ENCODE measurements at regions not wholly inside any gene's neighbourhood (a gene's known extent, or its start where the extent isn't known, plus 50 kb on each side); places are given as distances from the start of the nearest gene placed in this dataset.

DNA sequence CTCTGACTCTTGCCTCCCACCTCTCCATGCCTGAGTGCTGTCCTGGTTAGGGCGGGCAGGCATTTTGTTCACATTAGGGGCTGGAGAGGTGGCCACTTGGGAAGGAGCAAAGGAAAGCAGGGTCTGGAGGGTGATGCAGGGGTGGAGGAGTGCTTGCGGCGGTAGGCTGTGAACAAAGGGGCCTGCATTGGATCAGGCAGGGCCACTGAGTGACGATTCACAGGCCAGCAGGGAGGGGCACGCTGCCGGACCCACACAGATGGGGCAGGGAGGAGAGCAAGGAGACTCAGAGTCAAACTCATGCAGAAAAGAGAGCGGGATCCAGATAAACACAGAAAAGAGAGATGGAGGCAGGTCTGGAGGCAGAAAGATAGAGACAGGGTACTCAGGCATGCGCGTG lies 58.4 kb upstream of the TBX3 start:
- DNase-seq (ENCODE audit: low spot score): no peak

DNA sequence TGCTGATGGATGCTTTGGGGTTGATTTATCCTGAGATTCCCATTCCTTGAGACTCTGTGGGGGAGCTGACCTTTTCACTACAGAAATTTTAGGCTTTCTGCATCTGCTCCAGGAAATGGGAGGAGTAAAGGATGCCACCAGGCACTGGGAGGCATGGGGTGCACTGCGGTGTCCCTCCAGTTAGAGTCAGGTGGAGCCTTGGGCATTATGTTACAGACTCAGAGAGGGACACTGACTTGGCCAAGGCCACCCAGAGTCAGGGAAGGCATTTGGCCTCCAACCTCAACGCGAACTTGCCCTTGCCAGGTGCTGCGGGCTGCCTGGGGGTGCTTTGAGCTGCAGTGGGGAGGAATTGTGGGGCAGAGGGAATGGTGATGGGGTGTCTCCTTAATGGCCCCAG lies 58.0 kb upstream of the TBX3 start:
- DNase-seq (ENCODE audit: low spot score): no peak

DNA sequence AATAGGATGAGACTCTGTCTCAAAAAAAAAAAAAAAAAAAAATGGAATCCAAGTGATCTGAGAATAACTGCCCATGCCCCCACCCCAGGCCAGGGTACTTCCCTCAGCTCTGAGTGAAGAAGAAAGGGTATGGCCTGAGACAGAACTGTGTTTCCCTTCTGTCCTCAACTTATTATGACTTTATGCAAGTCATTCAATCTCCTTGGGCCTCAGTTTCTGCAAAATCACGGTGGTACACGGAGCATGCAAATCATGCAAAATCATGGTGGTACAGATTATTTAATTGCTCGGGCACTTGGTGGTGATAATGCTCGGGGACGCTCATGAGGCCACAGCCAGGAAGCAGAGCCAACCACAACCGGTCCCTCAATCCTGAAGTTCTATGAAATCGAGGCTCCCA lies 56.5 kb upstream of the TBX3 start:
- no peak for DNase-seq (ENCODE audit: low spot score)

DNA sequence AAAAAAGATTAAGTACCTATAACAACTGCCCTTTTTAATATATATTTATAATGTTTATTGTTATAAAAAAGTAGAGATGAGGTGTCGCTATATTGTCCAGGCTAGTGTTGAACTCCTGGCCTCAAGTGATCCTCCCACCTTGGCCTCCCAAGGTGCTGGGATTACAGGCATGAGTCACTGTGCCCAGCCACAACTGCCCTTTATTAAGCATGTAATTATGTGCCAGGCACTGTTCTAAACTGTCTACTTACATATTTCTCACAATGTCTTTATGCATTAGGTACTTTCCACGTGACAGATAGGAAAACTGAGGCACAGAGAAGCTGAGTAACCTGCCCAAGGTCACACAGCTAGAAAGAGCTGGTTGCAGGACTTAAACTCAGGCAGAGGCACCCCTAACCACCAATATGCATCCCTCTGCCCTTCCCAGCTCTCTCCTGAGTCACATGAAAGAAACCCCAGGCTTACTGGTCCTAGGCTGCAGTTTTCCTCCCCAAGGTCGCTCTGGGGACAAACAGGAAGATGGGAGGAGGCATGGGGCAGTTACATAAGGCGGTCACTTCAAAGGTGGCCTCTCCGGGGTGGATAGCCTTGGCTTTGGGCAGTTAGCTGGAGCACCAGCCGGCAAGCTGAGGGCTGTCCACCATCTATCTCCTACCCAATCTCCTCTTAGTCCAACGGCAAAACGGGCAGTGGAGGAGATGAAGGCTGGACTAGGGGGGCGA lies 54.6 kb upstream of the TBX3 start:
- no peak for DNase-seq (ENCODE audit: low spot score)

DNA sequence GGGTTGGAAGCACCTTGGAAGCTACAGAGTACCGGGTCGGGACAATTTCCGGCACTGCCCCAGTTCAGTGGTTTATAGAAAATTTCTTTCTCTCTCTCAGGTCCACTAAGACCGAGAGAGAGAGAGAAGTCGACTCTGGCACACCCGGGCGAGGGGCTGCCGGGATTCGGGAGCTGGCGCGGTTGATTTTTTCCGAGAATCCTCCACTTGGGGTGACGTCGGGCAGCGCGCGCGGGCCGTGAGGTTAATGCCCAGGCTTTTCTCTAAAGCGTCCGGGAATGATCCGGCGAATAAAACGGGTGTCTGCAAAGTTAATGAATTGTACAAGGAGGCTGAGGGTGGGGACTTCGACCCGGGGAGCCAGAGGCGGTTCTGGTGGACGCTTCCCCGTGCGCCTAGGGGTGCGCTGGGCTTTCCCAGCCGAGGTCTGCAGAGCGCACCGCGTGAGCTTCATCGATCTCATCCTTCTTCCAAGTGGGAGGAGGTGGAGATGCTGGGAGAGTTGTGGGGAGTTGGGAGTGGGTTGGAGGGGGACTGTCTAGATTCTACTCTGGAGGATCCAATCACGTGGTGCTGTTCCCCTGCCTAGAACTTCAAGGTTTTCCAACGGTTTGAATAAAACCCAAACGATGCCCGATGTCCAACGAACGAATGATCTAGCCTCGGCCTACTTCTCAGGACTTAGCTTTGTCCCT lies 51.9 kb upstream of the TBX3 start:
- no peak for DNase-seq (ENCODE audit: low spot score)

DNA sequence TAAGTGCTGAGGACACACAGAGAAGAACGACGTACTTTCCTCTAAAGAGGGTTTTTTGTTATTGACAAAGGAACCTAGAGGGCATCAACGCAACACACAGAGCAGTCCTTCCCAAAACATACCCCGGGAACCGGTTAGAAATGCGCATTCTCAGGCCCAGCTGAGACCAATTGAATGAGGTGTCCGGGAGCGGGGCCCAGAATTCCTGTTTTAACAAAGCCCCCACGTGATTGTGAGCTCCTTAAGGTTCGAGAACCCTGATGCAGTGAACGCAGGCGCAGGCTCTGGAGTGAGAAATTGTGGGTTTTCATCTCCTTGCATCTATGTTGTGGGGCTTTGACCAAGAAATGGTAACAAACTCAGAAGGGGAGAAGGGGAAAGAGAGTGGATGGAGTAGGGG lies 51.0 kb upstream of the TBX3 start:
- no peak for DNase-seq (ENCODE audit: low spot score)

DNA sequence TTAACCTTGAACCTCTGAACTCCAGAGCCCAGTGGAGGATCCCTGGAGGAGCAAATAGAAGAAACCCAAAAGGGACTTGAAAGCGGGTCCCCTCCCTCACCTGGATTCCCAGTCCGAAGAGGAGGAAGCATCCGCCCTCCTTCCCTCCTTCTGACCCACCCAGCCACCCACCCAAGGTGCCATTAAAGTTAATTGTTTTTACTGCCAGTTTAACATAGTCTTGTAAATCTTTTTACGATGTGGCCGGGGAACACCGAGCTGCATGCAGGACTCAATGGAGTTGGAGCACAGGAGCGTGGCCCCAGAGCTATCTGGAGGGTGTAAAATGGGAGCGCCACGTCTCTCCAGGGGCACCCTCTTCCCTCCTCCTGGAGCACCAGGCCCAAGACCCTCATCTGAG lies 49.9 kb upstream of the TBX3 start:
- no peak for DNase-seq (ENCODE audit: low spot score)

Measured in putamen (tissue), 1 donor.